Adrenal gland (tissue), 9 donors: ENCODE measurements at regions not wholly inside any gene's neighbourhood (a gene's known extent, or its start where the extent isn't known, plus 50 kb on each side); places are given as distances from the start of the nearest gene placed in this dataset.

Experiments used
- DNase-seq, 7 donors: peaks; one replicate each; pipeline ENCODE4 v3.0.0-alpha.2; 2019 to 2020
- H3K27ac ChIP-seq, 5 donors: fragments of 200-600 bp; sonication (generic) in 4 of 5; 1 replicate in 3 of 5; 2 replicates in 2 of 5; pipeline versions ENCODE4 v1.5.1 to v1.8.0; 2016 to 2020; ENCODE audit warnings: mild to moderate bottlenecking in 1 of 5
- H3K27me3 ChIP-seq: fragments of 200-600 bp; 2 replicates; pipeline ENCODE4 v1.8.0; 2021
- H3K36me3 ChIP-seq, 2 donors: fragments of 200-600 bp; replicated peaks in 1 of 2; 1 replicate in 1 of 2; 2 replicates in 1 of 2; pipeline versions ENCODE4 v1.5.1 to v1.8.0; 2018 to 2022
- H3K4me1 ChIP-seq, 2 donors: fragments of 200-600 bp; replicated peaks in 1 of 2; 1 replicate in 1 of 2; 2 replicates in 1 of 2; pipeline versions ENCODE4 v1.5.1 to v1.8.0; 2018 to 2021
- H3K4me3 ChIP-seq, 4 donors: fragments of 200-600 bp; sonication (generic) in 3 of 4; one replicate each; pipeline ENCODE4 v1.5.1; 2016 to 2018
- H3K9me3 ChIP-seq, 3 donors: fragments of 200-600 bp; sonication (generic) in 1 of 3; replicated peaks in 1 of 3; 1 replicate in 2 of 3; 2 replicates in 1 of 3; pipeline versions ENCODE4 v1.5.1 to v1.8.0; 2016 to 2021
- CTCF ChIP-seq, 6 experiments: fragments of 450-650 bp in 4 of 6; fragments of 200-600 bp in 2 of 6; sonication (generic) in 1 of 6; IDR thresholded peaks; 1 replicate in 5 of 6; 2 replicates in 1 of 6; pipeline versions ENCODE4 v1.5.1 to v1.8.0; 2016 to 2021; ENCODE audit warnings: antibody characterized with exemption in 6 of 6, mild to moderate bottlenecking in 2 of 6, moderate library complexity in 1 of 6
- POLR2A ChIP-seq, 2 donors: fragments of 450-650 bp; IDR thresholded peaks; one replicate each; pipeline ENCODE4 v1.6.1; 2017; ENCODE audit warnings: antibody characterized with exemption in 2 of 2, mild to moderate bottlenecking in 2 of 2, moderate library complexity in 1 of 2
- WGBS, 4 donors: extraction: QIAGEN DNeasy Blood & Tissue Kit in 2 of 4; methylation state at CpG; one replicate each; pipeline versions ENCODE4 v1.1.5 to v1.1.7; 2013 to 2017; 5-methylcytosine and 5-hydroxymethylcytosine counted together
- intact Hi-C, 2 donors: fragments of 100-400 bp; cut with DNase I; formaldehyde crosslinking; loops; one replicate each; pipeline versions ENCODE4 v1.14.1 to v1.15.0; 2022 to 2023
- donor health status: healthy with polysubstance abuse.
- donor health status: Bipolar disorder and iron deficiency.
- donor health status: DM: yes; HTN: yes; CAD: no.
- donor health status: DM: no; HTN: no; CAD: no.
- donor health status: DM: no; HTN: no; CAD: no.

GRCh38 chr2:20884829-20885228, 61.9 kb upstream of the LDAH start:
- intact Hi-C loops, result no loop called here
- no peak overlapping the region for H3K27ac ChIP-seq
- no peaks in the 10 kb centered on the region for H3K36me3 ChIP-seq
- no peak overlapping the region for H3K4me3 ChIP-seq
- H3K27me3 ChIP-seq, result no peaks in the 10 kb centered on the region
- DNase-seq, result no peak
- no peak for TF ChIP-seq POLR2A (IDR thresholded peaks at IDR 0.05)
- no peak for TF ChIP-seq CTCF (IDR thresholded peaks at IDR 0.05)
- 64 to 80% (median 69%) methylated on average over 5 of the region's 5 CpGs for WGBS, 4 donors
- H3K9me3 ChIP-seq, result no peaks in the 10 kb centered on the region
- H3K4me1 ChIP-seq, result no peaks in the 10 kb centered on the region

- H3K27ac ChIP-seq, result no peak overlapping the region
- DNase-seq, result no peak
- WGBS, 4 donors, result 74 to 87% (median 79%) methylated on average over 3 to 4 of the region's 4 CpGs
- no peaks in the 10 kb centered on the region for H3K9me3 ChIP-seq
- intact Hi-C loops, result no loop called here
- H3K36me3 ChIP-seq, result no peaks in the 10 kb centered on the region
- no peaks in the 10 kb centered on the region for H3K27me3 ChIP-seq
- H3K4me1 ChIP-seq, result peaks cover 0 to 9% of the 10 kb centered on the region in 2 donors
- TF ChIP-seq POLR2A (IDR thresholded peaks at IDR 0.05) (no peak), CTCF (IDR thresholded peaks at IDR 0.05) (no peak)
- no peak overlapping the region for H3K4me3 ChIP-seq
Observed at GRCh38 chr2:20882466-20883170, 59.7 kb upstream of the LDAH start.

- no peak for DNase-seq
- no peak overlapping the region for H3K4me3 ChIP-seq
- peaks cover 0 to 11% of the 10 kb centered on the region in 2 donors for H3K4me1 ChIP-seq
- 72 to 87% (median 75%) methylated on average over 7 to 13 of the region's 13 CpGs for WGBS, 4 donors
- no peaks in the 10 kb centered on the region for H3K36me3 ChIP-seq
- no peaks in the 10 kb centered on the region for H3K9me3 ChIP-seq
- no peaks in the 10 kb centered on the region for H3K27me3 ChIP-seq
- no peak for TF ChIP-seq POLR2A (IDR thresholded peaks at IDR 0.05)
- TF ChIP-seq CTCF (IDR thresholded peaks at IDR 0.05), result no peak
- intact Hi-C loops, result no loop called here
- H3K27ac ChIP-seq, result no peak overlapping the region
Observed at GRCh38 chr2:20880221-20880771, 57.4 kb upstream of the LDAH start.

GRCh38 chr2:20879221-20879620, 56.3 kb upstream of the LDAH start:
- Histone ChIP-seq H3K27ac (no peak overlapping the region), H3K4me1 (peaks cover 0 to 11% of the 10 kb centered on the region in 2 donors), H3K9me3 (no peaks in the 10 kb centered on the region), H3K4me3 (no peak overlapping the region), H3K36me3 (no peaks in the 10 kb centered on the region), H3K27me3 (no peaks in the 10 kb centered on the region)
- intact Hi-C loops, result no loop called here
- 73 to 93% (median 84%) methylated on average over 2 to 5 of the region's 5 CpGs for WGBS, 4 donors
- TF ChIP-seq POLR2A (IDR thresholded peaks at IDR 0.05) (no peak), CTCF (IDR thresholded peaks at IDR 0.05) (no peak)
- DNase-seq, result no peak
